ENCODE measurements at regions not wholly inside any gene's neighbourhood (a gene's known extent, or its start where the extent isn't known, plus 50 kb on each side); places are given as distances from the start of the nearest gene placed in this dataset.

- intact Hi-C loops (cut with DNase I): no loop called here
- H3K4me3 ChIP-seq (ENCODE audit: low read length in 3 of 3): no peak overlapping the region
- H3K27me3 ChIP-seq (ENCODE audit: control insufficient read depth, insufficient read depth, low read length): no peaks in the 10 kb centered on the region
- DNase-seq (no peak), FAIRE-seq (no peak)
- no peaks in the 10 kb centered on the region for H3K36me3 ChIP-seq (ENCODE audit: control insufficient read depth in 2 of 3, insufficient read depth in 3 of 3, low read length in 3 of 3)
- no peaks in the 10 kb centered on the region for H3K4me1 ChIP-seq (ENCODE audit: control insufficient read depth in 2 of 3, insufficient read depth in 2 of 3, low read depth in 1 of 3, low read length in 3 of 3)
- peaks cover 0 to 3% (median 0%) of the 10 kb centered on the region in 3 donors for H3K9me3 ChIP-seq (ENCODE audit: control insufficient read depth in 2 of 3, insufficient read depth in 1 of 3, low read length in 3 of 3)
- no peak overlapping the region for H3K9ac ChIP-seq (ENCODE audit: low read length in 3 of 3)
- H3K27ac ChIP-seq (ENCODE audit: low read depth in 2 of 2, low read length in 2 of 2): no peak overlapping the region
- TF ChIP-seq, protein P1, sequence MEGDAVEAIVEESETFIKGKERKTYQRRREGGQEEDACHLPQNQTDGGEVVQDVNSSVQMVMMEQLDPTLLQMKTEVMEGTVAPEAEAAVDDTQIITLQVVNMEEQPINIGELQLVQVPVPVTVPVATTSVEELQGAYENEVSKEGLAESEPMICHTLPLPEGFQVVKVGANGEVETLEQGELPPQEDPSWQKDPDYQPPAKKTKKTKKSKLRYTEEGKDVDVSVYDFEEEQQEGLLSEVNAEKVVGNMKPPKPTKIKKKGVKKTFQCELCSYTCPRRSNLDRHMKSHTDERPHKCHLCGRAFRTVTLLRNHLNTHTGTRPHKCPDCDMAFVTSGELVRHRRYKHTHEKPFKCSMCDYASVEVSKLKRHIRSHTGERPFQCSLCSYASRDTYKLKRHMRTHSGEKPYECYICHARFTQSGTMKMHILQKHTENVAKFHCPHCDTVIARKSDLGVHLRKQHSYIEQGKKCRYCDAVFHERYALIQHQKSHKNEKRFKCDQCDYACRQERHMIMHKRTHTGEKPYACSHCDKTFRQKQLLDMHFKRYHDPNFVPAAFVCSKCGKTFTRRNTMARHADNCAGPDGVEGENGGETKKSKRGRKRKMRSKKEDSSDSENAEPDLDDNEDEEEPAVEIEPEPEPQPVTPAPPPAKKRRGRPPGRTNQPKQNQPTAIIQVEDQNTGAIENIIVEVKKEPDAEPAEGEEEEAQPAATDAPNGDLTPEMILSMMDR (IDR thresholded peaks at IDR 0.05; ENCODE audit: borderline replicate concordance, extremely low read depth, insufficient read depth): no peak
Observed at GRCh38 chr7:155162422-155162821, 92.3 kb downstream of the HTR5A start.

DNA sequence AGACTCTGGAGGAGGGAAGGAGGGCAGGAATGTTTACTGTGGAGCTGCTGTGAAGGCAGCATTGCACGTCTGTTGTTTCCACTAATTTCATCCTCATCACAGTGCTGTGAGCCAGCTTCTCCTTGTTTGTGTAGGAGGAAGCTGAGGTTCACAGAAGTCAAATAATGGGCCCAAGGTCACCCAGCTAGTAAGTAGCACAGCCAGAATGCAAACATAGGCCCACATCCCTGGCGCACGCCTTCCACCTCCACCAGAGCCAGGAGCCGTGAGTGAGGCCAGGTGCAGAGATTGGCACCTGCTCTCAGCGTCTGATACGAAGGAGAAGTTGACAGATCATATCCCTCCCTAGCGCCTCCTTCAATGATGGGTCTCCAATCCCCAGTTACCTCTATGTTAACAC, 93.6 kb downstream of the HTR5A start:
- no peak for FAIRE-seq
- H3K9ac ChIP-seq (ENCODE audit: low read length in 3 of 3): no peak overlapping the region
- no peaks in the 10 kb centered on the region for H3K4me1 ChIP-seq (ENCODE audit: control insufficient read depth in 2 of 3, insufficient read depth in 2 of 3, low read depth in 1 of 3, low read length in 3 of 3)
- H3K4me3 ChIP-seq (ENCODE audit: low read length in 3 of 3): no peak overlapping the region
- H3K9me3 ChIP-seq (ENCODE audit: control insufficient read depth in 2 of 3, insufficient read depth in 1 of 3, low read length in 3 of 3): no peaks in the 10 kb centered on the region
- no peaks in the 10 kb centered on the region for H3K36me3 ChIP-seq (ENCODE audit: control insufficient read depth in 2 of 3, insufficient read depth in 3 of 3, low read length in 3 of 3)
- no peaks in the 10 kb centered on the region for H3K27me3 ChIP-seq (ENCODE audit: control insufficient read depth, insufficient read depth, low read length)
- DNase-seq: peak in 1 of 5 donors; percentile 8
- intact Hi-C loops (cut with DNase I): no loop called here
- TF ChIP-seq, protein P1 (IDR thresholded peaks at IDR 0.05; ENCODE audit: borderline replicate concordance, extremely low read depth, insufficient read depth): no peak
- H3K27ac ChIP-seq (ENCODE audit: low read depth in 2 of 2, low read length in 2 of 2): no peak overlapping the region

DNA sequence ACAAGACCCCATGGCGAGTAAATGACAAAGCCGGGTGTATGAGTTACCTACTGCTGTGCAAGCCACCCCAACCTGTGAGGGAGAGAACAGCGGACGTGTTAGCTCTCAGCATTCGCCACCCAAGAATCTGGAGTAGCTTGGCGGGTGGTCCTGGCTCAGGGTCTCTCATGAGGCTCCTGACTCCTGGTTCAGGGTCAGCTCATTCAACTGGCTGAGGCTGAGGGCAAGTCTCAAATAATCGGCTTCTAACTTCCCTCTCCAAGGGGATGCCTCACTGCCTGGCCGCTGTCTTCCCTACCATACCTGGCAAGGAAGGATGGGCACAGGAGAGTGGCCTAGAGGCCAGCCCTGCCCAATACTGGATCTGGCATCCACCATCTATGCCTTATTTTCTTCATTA, 94.2 kb downstream of the HTR5A start:
- no peak for DNase-seq
- no peak for FAIRE-seq
- H3K9me3 ChIP-seq (ENCODE audit: control insufficient read depth in 2 of 3, insufficient read depth in 1 of 3, low read length in 3 of 3): no peaks in the 10 kb centered on the region

More for the DNA sequence above, 94.2 kb downstream of the HTR5A start:
- intact Hi-C loops (cut with DNase I): no loop called here
- TF ChIP-seq, protein P1 (IDR thresholded peaks at IDR 0.05; ENCODE audit: borderline replicate concordance, extremely low read depth, insufficient read depth): no peak
- Histone ChIP-seq H3K36me3 (ENCODE audit: control insufficient read depth in 2 of 3, insufficient read depth in 3 of 3, low read length in 3 of 3) (no peaks in the 10 kb centered on the region), H3K9ac (ENCODE audit: low read length in 3 of 3) (no peak overlapping the region), H3K27me3 (ENCODE audit: control insufficient read depth, insufficient read depth, low read length) (no peaks in the 10 kb centered on the region), H3K4me1 (ENCODE audit: control insufficient read depth in 2 of 3, insufficient read depth in 2 of 3, low read depth in 1 of 3, low read length in 3 of 3) (no peaks in the 10 kb centered on the region), H3K27ac (ENCODE audit: low read depth in 2 of 2, low read length in 2 of 2) (no peak overlapping the region), H3K4me3 (ENCODE audit: low read length in 3 of 3) (no peak overlapping the region)

All from kidney (tissue), 13 donors.